ENCODE measurements at regions not wholly inside any gene's neighbourhood (a gene's known extent, or its start where the extent isn't known, plus 50 kb on each side); places are given as distances from the start of the nearest gene placed in this dataset.

DNA sequence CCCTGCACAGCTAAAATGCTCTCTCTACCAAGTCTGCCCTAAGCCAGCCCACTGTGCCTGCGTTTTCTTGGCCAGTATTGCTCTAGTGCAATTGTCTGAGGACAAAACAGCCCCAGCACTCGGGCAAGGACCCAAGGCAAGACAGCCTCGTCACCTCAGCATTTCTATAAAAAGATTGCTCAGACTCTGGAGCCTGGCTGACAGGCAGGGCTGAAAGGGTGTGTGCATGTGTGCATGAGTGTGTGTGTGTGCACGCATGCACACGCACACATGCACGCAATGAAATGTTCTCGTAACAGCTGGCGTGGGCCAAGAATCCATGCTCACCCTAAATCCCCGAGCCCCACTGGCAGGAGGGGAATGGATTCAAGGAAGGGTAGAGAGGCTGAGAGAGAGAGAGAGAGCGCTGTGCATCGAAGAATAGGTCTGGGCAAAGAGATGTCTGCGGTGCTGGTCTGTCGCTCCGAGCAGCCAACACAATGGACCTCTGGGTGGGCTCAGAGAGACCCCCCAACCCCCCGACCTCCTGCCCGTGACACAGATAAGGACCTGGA lies 579.2 kb downstream of the BCOR start:
- DNase-seq = no peak

DNA sequence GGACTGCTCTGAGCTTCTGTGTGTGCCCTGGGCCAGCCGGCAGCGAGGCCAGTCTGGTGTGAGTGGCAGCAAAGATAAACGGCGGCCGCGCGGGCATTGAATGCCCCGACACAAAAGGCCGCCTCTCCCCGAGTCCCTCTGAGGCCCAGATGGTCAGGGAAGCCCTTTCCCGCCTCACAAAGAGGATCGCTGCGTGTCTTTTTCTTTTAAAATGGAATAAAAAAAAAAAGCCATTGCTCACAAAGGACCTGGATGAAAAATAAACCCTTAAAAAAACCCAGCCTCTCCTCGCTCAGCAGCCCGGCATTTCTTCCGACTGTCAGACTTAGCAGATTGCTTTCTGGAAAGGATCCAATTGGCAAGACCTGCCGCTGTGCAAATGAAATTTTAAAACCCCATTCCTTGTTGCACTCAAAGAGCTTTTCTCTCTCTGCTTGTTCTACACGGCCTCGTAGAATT lies 578.7 kb downstream of the BCOR start:
- DNase-seq = peak; percentile 82

GRCh38 chrX:39519566-39520301 lies 578.0 kb downstream of the BCOR start:
- peak; percentile 34 for DNase-seq

DNA sequence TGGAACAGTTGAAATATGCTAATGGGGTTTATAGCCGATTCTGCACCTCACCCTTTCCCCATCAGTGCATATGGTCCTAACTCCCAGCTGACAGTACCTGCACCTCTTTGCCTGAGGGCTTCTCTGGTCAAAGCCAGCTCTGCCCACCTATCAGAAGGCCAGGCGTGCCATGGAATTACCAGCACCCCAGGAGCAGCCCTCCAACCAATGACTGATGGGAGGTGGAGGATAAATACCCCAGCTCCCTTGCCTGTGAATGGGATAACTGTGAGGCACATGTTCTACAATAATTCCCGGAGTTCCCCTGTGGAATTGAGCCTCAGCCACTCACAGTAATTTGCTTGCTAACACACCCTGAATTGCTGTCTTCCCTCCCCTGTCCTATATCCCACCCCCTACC lies 572.0 kb downstream of the BCOR start:
- no peak for DNase-seq

GRCh38 chrX:39527025-39527424 lies 570.7 kb downstream of the BCOR start:
- DNase-seq = no peak

- DNase-seq = peak; percentile 16
Observed at GRCh38 chrX:39528161-39528916, 569.4 kb downstream of the BCOR start.

DNA sequence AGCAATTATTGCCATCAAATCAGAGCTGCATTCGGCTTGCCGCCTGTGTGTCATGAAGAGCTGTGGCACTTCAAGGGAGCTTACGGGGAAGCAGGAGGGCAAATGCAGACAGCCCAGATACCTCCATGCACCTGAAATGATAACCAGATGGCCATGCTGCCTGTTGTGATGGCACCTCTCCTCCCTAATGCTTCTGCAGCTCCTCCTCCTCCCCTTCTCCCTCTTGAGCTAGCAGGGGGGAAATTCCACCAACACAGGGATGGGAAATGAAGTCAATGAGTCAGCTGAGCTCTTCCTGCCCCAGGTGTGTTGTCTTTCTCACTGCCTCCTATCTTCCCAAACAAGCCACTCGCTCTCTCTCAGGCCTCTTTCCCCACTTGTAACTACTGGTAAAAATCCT lies 565.0 kb downstream of the BCOR start:
- no peak for DNase-seq

DNA sequence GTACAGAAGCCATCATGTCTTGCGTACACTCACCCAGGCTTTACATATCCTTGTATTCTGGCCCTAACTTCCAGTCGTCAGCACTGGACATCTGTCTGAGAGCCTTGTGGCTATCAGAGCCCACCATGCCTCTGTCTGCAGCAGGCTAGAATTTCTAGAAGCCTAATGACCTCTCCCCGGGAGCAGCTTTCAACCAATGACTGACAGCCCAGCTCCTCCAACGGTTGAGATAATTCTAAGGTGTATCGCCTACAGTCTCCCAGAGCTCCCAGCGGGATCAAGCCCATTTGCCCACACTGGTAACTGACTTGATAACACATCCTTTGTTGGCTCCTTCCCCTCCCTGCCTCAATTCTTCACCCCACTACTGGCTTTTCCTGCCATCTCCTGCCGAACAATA lies 562.8 kb downstream of the BCOR start:
- DNase-seq = no peak

DNA sequence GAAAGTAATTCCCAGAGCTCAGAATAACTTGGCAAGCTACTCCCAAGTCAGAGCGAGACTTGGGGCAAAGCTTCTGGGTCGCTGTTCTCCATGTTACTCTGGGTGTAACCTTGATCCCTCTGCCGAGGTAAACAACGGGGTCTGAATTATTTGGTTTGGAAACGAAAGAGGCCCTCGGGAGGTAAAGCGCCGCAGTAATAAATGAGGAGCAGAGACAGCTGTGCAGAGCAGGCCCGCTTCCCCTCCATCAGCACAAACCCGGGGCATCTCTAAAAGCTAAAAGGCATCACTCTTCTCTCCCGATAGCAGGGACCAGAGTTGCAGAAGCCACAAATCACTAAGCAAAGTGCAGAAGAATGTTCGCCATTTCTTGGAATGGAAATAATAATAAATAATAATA lies 561.5 kb downstream of the BCOR start:
- DNase-seq = peak; percentile 8

DNA sequence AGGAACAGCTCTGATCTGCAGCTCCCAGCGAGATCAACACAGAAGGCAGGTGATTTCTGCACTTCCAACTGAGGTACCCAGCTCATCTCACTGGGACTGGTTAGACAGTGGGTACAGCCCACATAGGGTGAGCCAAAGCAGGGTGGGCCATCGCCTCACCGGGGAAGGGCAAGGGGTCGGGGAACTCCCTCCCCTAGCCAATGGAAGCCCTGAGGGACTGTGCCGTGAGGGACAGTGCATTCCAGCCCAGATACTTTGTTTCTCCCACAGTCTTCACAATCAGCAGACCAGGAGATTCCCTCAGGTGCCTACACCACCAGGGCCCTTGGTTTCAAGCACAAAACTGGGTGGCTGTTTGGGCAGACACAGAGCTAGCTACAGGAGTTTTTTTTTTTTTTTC lies 555.9 kb downstream of the BCOR start:
- no peak for DNase-seq

GRCh38 chrX:39542316-39542715 lies 555.4 kb downstream of the BCOR start:
- peak; percentile 21 for DNase-seq

- DNase-seq = no peak
Observed at GRCh38 chrX:39550795-39551361, 546.9 kb downstream of the BCOR start.

DNA sequence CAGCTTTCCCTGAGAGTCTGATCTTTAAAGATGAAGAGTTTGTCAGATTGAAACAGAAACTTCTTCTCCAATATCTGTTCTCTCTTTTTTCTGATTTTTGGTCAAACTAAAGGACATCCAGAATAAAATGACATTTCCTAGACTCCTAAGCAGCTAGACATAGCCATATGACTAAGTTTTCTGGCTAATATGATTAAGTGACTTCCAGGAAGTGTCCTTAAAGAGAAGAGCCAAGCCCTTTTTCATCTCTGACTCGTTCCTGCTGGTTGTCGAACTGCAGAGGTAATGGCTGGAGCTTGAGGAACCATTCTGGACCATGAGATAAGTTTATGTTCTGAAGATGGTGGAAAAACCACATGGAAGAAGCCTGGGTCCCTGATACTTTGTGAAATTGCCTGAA lies 546.0 kb downstream of the BCOR start:
- no peak for DNase-seq

GRCh38 chrX:39555431-39555830 lies 542.3 kb downstream of the BCOR start:
- DNase-seq = no peak

DNA sequence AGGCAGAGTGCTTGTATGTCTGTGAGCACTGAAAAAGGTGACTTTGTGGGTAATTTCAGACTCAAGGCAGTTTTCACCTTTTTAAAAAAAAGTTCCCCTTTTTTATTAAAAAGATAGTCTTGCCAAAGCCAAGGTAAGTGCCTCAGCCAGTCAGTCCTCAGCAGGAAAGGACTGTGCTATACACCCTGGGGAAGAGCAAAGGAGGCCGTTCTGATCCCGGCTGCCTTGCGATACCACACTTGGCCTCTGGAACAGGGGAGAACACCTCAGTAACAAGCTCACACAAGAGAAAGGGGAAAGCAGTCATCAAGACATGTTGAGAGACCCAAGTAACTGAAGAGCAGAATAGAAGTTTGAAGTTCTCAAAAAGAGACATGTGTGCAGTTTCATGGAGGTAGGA lies 541.7 kb downstream of the BCOR start:
- no peak for DNase-seq

GRCh38 chrX:39559229-39559628 lies 538.5 kb downstream of the BCOR start:
- DNase-seq = no peak

DNA sequence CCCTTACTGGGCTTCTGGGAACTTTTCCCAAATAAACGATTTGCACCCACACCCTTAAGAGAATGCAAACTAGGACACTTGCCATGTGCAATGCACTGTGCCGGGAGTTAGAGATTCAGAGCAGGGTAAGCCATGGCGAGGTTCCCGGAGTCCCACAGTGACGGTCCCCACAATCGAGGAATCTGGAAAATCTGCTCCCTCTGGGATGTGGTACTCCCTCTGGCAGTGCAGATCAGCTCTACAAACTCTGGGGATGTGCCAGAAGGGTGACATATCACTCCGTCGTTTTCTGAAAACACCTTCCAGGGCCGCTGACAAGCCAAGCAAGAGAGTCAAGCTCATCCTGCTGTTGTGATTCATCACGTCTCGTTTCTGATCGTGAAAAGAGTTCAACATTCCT lies 537.5 kb downstream of the BCOR start:
- DNase-seq = no peak

- no peak for DNase-seq
Observed at GRCh38 chrX:39563178-39563577, 534.6 kb downstream of the BCOR start.

DNA sequence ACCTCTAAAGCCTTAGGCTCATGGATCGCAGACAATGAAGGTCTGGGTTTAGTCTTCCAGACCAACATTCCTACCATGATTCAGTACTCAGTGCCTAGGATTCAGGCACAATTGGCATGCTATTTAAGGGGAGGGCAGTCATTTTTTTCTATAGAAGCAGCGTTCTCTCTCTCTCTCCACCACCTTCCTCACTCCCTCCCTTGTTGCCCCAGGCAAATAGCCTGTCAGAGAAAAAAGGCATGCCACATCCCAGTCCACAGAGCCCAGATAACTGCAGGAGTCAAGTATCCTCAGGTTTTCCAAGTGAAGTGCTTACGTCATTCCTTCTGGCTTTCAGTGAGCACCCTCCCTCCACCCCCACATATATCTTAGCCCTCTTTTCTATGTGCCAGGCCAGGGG lies 533.0 kb downstream of the BCOR start:
- DNase-seq = no peak

- no peak for DNase-seq
Observed at GRCh38 chrX:39574178-39574577, 523.6 kb downstream of the BCOR start.

DNA sequence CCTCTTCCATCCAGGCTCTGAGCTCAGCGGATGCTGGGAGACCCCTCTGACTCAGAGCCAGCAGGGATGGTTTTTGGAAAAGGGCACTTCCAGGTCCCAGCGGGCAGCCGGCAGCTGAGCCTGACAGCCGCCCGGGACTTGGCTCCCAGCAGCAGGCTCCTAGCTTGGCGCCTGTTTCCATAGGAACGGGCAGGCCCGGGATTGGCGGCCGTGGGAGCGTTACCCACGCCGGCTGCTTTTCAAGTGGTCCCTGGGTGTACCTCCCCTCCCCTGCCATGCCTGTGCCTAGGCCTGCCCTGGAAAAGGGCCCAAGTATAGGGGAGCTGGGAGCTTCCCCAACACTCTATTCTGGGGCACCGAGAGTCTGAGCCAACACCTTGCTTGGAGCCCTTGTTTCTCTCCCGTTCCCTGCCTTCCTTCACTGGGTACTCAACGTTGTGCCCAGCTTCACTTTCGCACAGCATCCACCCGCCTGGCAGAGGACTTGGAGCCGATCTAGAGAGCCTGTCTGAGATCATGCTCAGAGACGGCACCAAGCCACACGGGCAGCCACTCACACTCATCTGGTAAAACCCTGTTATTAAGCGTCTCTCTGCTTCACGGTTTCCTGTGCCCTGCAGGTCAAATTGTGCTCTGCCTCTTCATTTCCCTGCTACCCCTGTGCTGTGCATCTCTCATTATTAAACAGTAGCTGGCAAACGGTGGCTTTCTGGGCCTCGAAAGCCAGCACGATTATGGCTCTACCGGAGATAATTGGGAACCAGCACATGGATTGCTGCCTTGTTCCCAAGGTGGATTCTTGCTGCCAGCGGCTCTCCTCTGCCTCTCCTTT lies 521.5 kb downstream of the BCOR start:
- DNase-seq = peak; percentile 78

DNA sequence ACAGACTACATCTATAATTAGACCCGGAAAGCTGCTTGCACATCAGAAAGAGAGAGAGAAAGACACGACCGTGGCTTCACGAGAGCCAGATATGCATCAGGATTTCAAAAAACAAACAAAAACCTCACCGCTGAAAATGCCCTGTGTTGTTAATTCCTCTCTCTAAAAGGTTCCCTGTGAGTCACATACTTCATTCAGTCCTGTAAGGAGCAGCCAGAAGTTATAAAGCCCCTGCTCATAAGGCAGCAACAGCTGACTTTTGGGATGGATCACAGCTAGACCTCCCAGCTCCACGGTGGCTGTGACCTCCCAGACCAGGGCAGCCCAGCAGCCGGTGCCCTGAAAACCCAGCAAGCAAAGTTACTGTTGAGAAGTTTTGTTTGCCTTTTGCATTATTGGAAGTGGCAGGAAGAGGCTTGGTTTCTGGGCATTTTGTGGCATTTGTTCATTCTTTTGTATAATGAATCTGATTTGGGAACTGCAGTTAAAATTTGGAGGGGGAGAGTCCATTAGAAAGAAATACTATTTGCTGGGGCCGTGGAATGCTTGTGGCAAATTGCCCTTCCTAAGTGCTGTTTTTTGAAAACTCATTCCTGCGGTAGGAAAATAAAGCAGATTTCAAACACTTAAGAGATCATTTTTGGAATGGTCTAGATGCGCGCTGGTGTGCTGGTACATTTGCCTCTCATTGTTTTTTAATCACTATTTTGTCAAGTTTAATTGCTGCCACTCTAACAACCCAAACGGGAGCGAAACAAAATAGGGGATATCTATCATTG lies 520.4 kb downstream of the BCOR start:
- DNase-seq = peak; percentile 19

All from eye (tissue), 1 donor.